GM20431 (cell line): ENCODE measurements at regions not wholly inside any gene's neighbourhood (a gene's known extent, or its start where the extent isn't known, plus 50 kb on each side); places are given as distances from the start of the nearest gene placed in this dataset.
"Not testable (repeated sequence)": the region's sequence is repeated elsewhere in the genome, so short reads cannot be mapped to it uniquely, and the experiment has no call there.

Source experiments
- in situ Hi-C: fragments of 300-500 bp; cut with MseI, MboI; formaldehyde crosslinking; loops from one replicate; pipeline ENCODE4 v1.15.0; 2020; ENCODE audit warnings: low sequenced_read_pairs; ENCODE audit not compliant: unreplicated experiment

GRCh38 chr5:155113888-155114287, 100.3 kb downstream of the KIF4B start:
- in situ Hi-C loops = no loop called here

DNA sequence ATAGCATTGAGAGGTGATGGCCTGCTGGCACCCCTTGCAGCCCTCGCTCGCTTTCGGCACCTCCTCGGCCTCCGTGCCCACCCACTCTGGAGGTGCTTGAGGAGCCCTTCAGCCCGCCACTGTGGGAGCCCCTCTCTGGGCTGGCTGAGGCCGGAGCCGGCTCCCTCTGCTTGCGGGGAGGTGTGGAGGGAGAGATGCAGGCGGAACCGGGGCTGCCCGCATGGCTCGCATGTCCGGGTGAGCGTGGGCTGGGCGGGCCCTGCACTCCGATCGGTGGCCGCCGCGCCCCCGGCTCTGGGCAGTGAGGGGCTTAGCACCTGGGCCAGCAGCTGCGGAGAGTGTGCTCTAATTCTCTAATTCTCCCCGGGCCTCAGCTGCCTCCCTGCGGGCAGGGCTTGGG, 101.1 kb downstream of the KIF4B start:
- in situ Hi-C loops = no loop called here

DNA sequence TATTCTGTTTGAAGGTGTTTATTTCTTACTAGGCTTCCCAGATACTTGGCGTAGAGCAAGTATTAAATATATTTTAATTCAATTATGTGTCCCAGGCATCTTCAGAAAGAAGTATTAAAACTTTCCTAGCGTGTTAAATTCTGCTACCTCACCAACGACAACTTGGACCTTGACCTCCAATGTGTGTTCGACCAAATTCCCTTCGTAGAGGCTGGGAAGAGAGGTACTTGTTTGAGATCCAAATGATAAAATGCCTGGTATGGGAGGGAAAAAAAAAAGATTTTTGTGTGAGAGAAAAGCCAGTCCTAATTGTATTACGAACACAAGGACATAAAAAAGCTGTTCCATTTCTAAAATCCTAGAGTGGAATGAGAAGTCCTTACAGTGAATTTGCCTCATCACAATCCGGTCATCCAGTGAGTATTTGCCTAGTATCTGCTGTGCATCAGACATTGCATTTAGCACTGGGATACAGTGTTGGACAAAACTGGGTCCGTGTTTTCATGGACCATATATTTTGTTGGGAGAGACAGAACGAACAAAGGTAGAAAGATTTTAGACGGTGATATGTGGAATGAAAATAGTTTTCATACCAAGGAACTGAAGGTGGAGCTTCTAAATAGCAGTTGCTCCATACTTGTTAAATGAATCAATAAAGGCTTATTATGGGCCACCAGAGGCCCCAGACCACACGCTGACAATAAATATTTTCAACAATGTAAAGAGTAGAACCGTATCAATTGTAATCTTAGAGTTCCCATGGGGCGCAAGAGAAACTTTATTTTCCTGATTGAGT, 103.1 kb downstream of the KIF4B start:
- in situ Hi-C loops = no loop called here

DNA sequence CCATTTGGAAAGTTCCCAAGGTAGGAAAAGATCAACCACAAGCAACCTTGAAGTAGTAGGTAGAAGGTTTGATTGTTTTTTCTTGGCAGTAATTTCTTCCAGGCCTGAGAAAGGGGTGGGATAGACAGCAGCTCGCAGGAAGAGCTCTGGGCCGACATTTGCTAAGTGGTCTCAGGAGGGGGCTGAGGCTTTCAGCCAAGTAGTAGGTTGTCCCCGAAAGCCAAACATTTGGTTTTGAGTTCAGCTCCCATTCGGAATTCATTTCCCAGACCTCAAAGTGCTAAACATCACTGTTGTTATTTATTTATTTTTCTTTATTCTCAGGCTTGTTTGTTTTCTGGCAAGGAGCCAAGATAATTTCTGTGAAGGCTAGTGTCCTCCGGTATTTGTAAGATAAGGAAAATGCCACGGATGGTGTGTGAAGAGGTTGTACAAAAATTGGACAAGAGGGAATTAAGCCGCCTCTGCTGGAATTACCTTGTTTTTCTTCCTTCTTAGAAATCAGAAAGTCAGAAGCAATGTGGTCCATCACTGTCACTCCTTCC, 112.1 kb downstream of the KIF4B start:
- in situ Hi-C loops = no loop called here

GRCh38 chr5:155126573-155126972, 113.0 kb downstream of the KIF4B start:
- in situ Hi-C loops = no loop called here

- in situ Hi-C loops = no loop called here
These were observed 114.0 kb downstream of the KIF4B start for GRCh38 chr5:155127552-155127951.

- in situ Hi-C loops = no loop called here
These were observed 115.4 kb downstream of the KIF4B start for GRCh38 chr5:155128786-155129512.

DNA sequence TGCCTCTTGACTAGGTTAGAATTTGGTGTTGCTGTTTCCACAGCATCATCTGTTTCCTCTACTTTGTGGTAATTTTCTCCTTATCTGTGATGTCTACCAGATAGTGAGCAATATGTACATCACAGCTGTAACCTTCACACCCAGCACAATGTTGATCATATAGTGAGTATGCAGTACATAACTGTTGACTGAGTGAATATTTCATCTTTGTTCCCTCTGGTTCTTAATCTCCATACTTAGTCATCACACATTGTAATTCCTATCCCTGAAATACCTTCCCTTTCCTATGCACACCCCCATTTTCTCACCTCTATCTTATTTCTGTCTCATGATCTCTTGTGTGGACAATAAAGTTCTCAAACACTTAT, 115.9 kb downstream of the KIF4B start:
- in situ Hi-C loops = no loop called here

DNA sequence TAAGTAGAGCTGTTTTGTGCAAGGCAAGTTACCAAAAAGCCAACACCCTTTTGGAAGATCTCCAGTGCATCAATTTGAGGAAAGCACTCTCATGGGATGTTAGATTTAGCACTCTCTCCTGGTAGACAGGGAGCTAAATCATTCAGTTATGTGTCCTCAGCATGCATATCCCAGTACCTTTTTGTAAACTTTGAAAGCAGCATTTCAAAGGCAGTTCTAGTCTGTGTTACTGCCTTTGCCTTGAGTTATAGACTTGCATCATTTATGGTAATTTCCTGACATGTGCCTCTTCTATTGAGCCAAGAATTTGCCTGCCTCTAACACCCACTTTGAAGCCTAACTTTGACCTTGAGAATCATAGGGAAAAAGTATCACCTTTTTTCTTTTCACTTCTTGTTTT, 120.6 kb downstream of the KIF4B start:
- in situ Hi-C loops = no loop called here

- in situ Hi-C loops = no loop called here
These were observed 122.8 kb downstream of the KIF4B start for GRCh38 chr5:155136216-155136850.

DNA sequence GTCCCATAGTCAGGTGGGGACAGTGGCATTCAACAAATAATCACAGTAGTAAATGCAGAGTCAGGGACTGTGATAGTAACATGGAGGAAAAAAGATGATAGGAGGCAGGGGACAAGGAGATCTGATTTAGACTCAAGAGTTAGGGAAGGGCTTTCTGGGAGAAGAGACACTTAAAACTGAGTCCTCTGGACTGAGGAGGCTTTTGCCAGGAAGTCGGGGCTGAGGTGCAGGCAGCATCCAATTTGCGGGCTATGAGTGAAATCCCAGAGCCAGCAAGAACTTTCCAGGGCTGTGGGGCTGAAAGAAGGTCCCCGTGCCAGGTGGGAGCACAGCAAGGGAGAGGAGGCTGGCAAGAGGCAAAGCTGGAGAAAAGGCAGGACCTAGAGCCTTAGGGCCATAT, 124.1 kb downstream of the KIF4B start:
- in situ Hi-C loops = no loop called here

DNA sequence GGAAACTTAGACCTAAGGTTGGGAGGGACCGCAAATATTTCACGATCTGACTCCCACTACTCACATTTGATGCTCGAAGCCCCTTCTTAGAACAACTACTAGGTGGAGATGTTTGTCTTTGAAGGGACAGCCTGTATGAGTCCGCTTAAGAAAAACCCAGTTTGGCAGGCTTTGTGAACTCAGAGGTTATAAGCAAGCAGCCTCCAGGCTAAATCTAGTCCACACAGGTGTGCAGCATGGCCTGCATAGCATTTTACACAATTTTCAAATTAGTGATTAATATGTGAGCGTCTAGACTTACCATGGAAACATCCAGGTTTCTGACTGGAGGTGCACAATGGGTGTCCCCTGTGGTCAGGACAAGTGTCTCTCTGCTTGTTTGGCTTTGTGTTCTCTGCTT, 127.1 kb downstream of the KIF4B start:
- in situ Hi-C loops = no loop called here

DNA sequence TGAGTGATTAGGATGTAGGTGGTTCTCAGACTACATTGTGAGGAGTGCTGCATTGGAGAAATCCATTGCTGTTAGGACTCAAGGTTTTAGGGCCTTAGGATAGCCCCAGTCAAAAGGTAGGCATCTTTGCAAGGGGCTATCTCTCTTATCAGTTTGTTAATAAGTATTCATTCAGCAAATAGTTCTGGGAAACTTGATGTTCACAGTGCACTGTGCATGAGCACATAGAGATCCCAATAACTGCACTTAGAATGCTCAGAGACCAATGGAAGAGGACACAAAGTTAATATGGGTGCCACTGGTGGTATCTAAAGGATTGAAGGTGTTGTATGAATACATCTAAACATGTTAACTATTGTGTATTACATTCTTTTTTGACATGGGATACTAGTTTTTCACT, 131.4 kb downstream of the KIF4B start:
- in situ Hi-C loops = no loop called here

- in situ Hi-C loops = no loop called here
These were observed 133.7 kb downstream of the KIF4B start for GRCh38 chr5:155147222-155147621.

- in situ Hi-C loops = no loop called here
These were observed 135.1 kb downstream of the KIF4B start for GRCh38 chr5:155148694-155149093.

GRCh38 chr5:155150012-155150411, 136.5 kb downstream of the KIF4B start:
- in situ Hi-C loops = no loop called here

DNA sequence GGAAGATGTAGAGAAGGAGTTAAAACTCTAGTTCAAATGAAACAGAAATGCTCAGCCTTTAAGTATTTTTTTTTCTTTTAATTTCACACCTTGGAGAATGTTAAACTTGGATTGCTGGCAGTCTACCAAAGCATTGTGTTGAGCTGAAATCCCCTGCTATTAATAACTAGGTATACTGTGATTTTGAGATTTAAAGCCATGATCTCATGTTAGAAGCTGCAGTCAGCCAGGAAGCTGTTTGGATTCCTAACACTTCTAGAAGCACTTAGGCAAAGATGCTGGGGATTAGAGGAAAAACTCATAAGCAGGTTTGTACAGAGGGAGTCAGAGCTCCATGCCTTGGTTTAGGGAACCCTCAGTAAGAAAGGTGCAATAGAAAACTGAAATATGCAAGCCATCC, 141.4 kb downstream of the KIF4B start:
- in situ Hi-C loops = no loop called here

GRCh38 chr5:155163084-155163483, 149.5 kb downstream of the KIF4B start:
- in situ Hi-C loops = not testable (repeated sequence)

GRCh38 chr5:155167736-155168135, 154.2 kb downstream of the KIF4B start:
- in situ Hi-C loops = no loop called here

GRCh38 chr5:155181542-155181941, 168.0 kb downstream of the KIF4B start:
- in situ Hi-C loops = no loop called here

DNA sequence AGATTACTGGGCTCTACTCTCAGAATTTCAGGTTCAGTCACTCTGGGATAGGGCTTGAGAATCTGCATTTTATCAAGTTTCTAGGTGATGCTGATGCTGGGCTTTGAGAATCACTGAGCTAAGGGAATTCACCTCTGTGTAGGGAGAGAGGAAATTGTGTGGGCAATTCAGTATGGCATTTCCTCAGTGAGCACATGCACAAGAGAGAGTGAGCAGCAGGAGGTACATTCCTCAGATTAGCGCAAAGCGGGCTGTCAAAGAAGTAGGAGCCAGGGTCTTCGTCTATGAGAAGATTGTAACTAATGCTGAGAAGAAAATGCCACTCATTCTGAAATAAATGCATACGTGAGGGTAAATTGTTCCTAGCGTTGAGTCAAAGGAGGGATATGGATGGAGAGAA, 175.9 kb downstream of the KIF4B start:
- in situ Hi-C loops = no loop called here
